ENCODE measurements at regions not wholly inside any gene's neighbourhood (a gene's known extent, or its start where the extent isn't known, plus 50 kb on each side); places are given as distances from the start of the nearest gene placed in this dataset.

- TF ChIP-seq ELK1 (IDR thresholded peaks at IDR 0.05; ENCODE audit: low read depth, low read length) (no peak), RAD21 (conservative IDR thresholded peaks at IDR 0.05 in 1 of 2, IDR thresholded peaks at IDR 0.05 in 1 of 2) (no peak), CEBPB (IDR thresholded peaks at IDR 0.05) (no peak), RNF2 (IDR thresholded peaks at IDR 0.05; ENCODE audit: borderline replicate concordance, low read depth) (no peak), MAFK (IDR thresholded peaks at IDR 0.05; ENCODE audit: partially characterized antibody) (no peak), EP300 (IDR thresholded peaks at IDR 0.05) (no peak), ESRRA (IDR thresholded peaks at IDR 0.05; ENCODE audit: borderline replicate concordance, low read length) (no peak)
- TF ChIP-seq, protein P1, sequence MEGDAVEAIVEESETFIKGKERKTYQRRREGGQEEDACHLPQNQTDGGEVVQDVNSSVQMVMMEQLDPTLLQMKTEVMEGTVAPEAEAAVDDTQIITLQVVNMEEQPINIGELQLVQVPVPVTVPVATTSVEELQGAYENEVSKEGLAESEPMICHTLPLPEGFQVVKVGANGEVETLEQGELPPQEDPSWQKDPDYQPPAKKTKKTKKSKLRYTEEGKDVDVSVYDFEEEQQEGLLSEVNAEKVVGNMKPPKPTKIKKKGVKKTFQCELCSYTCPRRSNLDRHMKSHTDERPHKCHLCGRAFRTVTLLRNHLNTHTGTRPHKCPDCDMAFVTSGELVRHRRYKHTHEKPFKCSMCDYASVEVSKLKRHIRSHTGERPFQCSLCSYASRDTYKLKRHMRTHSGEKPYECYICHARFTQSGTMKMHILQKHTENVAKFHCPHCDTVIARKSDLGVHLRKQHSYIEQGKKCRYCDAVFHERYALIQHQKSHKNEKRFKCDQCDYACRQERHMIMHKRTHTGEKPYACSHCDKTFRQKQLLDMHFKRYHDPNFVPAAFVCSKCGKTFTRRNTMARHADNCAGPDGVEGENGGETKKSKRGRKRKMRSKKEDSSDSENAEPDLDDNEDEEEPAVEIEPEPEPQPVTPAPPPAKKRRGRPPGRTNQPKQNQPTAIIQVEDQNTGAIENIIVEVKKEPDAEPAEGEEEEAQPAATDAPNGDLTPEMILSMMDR (IDR thresholded peaks at IDR 0.05): no peak
Measured at GRCh38 chr11:93248602-93249001, 50.8 kb upstream of the SLC36A4 start.

Data from A549 (cell line).